ENCODE measurements at regions not wholly inside any gene's neighbourhood (a gene's known extent, or its start where the extent isn't known, plus 50 kb on each side); places are given as distances from the start of the nearest gene placed in this dataset.
"Not testable (repeated sequence)": the region's sequence is repeated elsewhere in the genome, so short reads cannot be mapped to it uniquely, and the experiment has no call there.

DNA sequence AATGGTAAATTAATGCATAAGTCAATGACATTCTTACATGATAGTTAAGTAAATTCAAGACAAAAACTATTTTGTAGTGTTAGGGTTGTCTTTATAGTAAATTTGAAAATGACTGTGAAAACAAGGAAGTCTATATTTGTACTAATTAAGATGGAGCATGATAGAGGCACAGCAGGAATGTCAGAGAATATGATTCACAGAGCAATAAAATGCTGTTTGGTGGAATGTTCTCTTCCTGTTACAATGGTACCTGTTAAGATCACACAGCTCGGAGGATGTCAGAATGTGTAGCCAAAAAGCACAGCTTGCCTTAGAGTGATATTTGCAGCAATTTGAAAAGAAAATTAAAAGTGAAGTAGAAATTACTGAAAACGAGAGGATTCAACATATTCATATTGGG lies 2339.7 kb upstream of the RAG2 start:
- Mint-ChIP-seq H3K4me1 (no peaks in the 10 kb centered on the region), H3K36me3 (no peaks in the 10 kb centered on the region), H3K27me3 (no peaks in the 10 kb centered on the region), H3K9me3 (peaks cover 3% of the 10 kb centered on the region), H3K27ac (no peak overlapping the region), H3K4me3 (no peak overlapping the region)
- no peak for ATAC-seq

DNA sequence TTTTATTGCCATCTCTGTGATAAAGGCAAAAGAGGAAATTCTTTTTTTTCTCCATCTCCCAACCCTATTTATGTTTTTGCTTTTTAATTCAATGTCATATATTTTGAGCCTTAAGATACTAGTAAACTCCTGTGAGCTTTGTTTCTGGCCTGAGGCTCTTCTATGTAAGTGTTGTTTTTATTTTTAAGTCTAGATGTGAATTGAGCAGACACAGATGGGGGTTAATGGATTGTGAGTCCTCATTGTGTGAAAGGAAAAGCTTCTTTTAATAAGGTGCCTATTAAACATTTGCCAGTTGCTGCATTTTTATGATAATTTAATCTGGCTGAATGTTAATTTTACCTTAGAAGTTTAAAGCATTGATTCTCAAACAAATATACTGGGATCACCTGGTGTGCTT lies 2337.9 kb upstream of the RAG2 start:
- Mint-ChIP-seq H3K36me3 (no peaks in the 10 kb centered on the region), H3K27me3 (no peaks in the 10 kb centered on the region), H3K9me3 (peaks cover 7% of the 10 kb centered on the region), H3K27ac (no peak overlapping the region), H3K4me1 (no peaks in the 10 kb centered on the region), H3K4me3 (no peak overlapping the region)
- ATAC-seq = no peak

DNA sequence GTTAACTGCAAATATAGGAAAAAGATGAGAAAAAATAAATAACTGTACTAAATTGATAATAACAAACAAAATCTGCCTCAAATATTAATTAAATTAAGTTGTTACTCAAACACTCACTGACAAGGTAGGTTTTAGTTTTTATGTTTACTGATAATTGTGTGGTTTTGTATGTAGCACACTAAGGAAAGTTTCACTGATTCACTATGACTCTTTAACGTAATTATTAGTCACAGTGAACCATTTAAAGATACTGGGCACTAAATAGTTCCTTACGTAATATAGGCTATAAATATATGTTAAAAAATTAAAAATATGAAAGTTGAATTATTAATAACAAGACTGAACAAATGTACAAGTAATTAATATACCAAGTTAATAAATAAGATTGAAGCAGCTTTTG lies 2330.0 kb upstream of the RAG2 start:
- ATAC-seq = no peak
- Mint-ChIP-seq H3K9me3 (peaks cover 8% of the 10 kb centered on the region), H3K4me1 (no peaks in the 10 kb centered on the region)

DNA sequence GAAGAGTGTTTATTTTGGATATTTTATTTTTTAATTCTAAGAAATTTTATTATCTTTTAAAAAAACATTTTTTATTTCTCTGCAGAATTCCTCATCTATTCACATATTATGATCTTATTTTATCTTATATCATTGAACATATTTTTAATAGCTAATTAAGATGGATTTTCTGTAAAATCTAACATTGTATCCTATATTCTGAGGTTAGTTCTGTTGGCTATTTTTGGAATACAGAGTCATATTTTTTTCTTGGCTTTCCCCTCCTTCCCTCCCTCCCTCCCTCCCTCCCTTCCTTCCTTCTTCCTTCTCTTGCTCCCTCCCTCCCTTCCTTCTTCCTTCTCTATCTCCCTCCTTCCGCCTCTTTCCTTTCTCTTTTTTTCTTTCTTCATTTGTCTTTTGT lies 2326.6 kb upstream of the RAG2 start:
- ATAC-seq = no peak
- Mint-ChIP-seq H3K4me1 (no peaks in the 10 kb centered on the region), H3K4me3 (no peak overlapping the region), H3K9me3 (peaks cover 6% of the 10 kb centered on the region), H3K27ac (no peak overlapping the region), H3K36me3 (no peaks in the 10 kb centered on the region), H3K27me3 (no peaks in the 10 kb centered on the region)

More for the DNA sequence above, 2330.0 kb upstream of the RAG2 start:
- Mint-ChIP-seq H3K36me3 (no peaks in the 10 kb centered on the region), H3K4me3 (no peak overlapping the region), H3K27ac (no peak overlapping the region), H3K27me3 (no peaks in the 10 kb centered on the region)

DNA sequence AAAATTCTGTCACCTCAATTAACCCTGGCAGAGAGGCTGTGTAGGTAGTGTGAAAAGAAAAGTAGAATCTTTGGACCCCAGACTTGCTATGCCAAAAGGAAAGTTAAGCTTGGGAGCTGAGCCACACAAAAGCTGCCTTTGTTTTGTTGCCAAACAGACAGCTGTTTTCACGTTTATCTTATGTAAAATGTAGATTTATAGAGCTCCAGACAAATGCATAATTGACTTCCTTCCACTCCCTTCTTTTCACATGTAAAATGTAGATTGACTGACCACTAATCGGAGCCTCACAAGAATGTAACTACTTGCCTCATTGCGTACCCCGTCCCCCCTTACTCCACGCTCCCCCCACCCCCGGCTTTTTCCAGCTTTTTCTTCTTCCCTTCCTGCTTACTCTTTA lies 2302.2 kb upstream of the RAG2 start:
- Mint-ChIP-seq H3K27ac (no peak overlapping the region), H3K9me3 (peaks cover 3% of the 10 kb centered on the region), H3K4me3 (no peak overlapping the region), H3K4me1 (no peaks in the 10 kb centered on the region), H3K27me3 (no peaks in the 10 kb centered on the region), H3K36me3 (no peaks in the 10 kb centered on the region)
- ATAC-seq = no peak

DNA sequence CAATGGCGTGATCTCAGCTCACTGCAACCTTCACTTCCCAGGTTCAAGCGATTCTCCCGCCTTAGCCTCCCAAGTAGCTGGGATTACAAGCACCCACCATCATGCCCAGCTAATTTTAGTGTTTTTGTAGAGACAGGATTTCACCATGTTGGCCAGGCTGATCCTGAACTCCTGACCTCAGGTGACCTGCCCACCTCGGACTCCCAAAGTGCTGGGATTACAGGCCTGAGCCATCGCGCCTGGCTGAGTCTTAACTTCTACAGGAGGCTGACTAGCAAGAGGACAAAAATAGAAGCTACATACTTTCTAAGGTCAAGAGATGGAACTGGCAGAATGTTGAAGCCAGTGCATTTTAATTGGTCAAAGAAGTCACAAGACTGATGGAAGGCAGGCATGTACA lies 2296.2 kb upstream of the RAG2 start:
- H3K36me3 Mint-ChIP-seq, H3K27ac Mint-ChIP-seq, H3K27me3 Mint-ChIP-seq, H3K9me3 Mint-ChIP-seq, H3K4me3 Mint-ChIP-seq, H3K4me1 Mint-ChIP-seq, ATAC-seq: not testable (repeated sequence)

DNA sequence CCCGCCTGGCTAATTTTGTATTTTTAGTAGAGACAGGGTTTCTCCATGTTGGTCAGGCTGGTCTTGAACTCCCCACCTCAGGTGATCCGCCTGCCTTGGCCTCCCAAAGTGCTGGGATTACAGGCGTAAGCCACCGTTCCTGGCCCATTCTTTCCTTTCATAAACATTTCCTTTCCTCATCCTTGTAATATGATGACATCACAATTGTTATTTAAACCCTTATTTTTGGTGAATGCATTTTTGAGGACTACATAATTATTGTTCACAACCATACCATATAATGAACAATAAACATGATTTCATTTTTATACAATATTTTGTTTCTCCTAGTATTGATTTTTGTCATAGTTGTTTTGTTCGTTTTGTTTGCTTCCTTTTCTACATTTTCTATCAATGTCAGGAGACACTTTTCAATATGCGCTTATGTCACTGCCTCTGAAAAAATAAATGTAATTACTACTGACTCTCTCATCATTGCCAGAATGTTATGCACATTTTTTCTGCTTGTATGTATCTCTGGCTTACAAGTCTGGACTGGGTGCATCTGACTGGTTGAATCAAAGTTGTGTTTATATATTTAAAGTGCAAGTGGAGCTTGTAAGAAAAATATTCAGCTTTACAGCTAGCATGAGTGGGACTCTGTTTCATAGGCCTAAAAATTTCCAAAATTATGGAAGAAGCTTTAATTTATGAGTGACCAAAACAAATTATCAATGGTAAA lies 2286.3 kb upstream of the RAG2 start:
- H3K9me3 Mint-ChIP-seq = peaks cover 6% of the 10 kb centered on the region
- no peak overlapping the region for H3K4me3 Mint-ChIP-seq
- no peaks in the 10 kb centered on the region for H3K27me3 Mint-ChIP-seq
- H3K27ac Mint-ChIP-seq = no peak overlapping the region
- ATAC-seq = no peak
- no peaks in the 10 kb centered on the region for H3K4me1 Mint-ChIP-seq
- no peaks in the 10 kb centered on the region for H3K36me3 Mint-ChIP-seq

DNA sequence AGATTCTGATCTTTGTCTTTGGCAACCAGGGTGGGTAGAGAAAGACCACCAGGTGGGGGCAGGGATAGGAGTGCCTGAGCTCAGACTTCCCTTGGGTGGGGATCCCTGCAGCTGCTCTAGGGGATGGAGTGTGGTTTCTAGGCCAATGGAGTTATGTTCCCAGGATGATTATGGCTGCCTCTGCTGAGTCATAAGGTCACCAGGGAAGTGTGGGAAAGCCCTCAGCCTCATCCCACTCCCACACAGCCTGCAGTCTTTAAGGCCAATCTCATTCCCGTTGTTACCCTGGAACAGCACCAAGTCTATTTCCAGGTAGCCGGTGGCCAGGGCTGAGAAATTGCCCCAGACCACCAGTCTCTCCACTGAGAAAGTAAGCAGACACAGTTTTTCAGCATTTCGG lies 2269.3 kb upstream of the RAG2 start:
- Mint-ChIP-seq H3K4me3 (no peak overlapping the region), H3K4me1 (no peaks in the 10 kb centered on the region), H3K27ac (no peak overlapping the region), H3K36me3 (no peaks in the 10 kb centered on the region), H3K27me3 (no peaks in the 10 kb centered on the region), H3K9me3 (peaks cover 9% of the 10 kb centered on the region)
- no peak for ATAC-seq

DNA sequence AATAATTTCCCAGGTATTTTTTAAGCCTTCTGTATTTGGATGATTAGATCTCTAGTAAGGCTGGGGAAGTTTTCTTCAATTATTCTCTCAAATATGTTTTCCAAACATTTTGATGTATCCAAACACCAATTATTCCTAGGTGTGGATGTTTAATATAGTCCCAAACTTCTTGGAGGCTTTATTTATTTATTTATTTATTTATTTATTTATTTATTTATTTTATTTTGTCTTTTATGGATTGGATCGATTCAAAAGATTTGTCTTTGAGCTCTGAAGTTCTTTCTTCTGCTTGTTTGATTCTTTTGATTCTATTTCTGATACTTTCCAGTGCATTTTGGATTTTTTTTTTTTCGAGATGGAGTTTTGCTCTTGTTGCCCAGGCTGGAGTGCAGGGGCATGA lies 2267.9 kb upstream of the RAG2 start:
- no peak overlapping the region for H3K27ac Mint-ChIP-seq
- H3K36me3 Mint-ChIP-seq = no peaks in the 10 kb centered on the region
- H3K4me3 Mint-ChIP-seq = no peak overlapping the region
- no peaks in the 10 kb centered on the region for H3K4me1 Mint-ChIP-seq
- peaks cover 13% of the 10 kb centered on the region for H3K9me3 Mint-ChIP-seq
- no peak for ATAC-seq
- H3K27me3 Mint-ChIP-seq = no peaks in the 10 kb centered on the region

DNA sequence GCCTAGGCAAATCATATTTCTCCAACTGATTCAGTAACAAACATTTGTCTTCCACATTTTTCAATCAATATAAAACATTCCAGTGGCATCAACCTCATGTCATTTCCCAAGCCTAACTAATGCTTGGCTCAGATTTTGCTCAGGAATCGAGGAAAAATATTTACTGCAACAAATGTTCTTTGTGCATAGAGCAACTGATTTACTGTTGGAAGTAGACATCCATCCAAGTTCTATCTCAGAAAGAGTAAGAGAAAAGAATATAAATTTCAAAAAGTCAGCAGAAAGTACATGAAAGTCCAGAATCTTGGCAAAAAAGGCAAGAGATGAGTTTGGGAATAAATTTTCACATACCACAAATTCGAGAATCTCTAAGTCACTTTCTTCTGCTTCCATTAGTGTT lies 2245.0 kb upstream of the RAG2 start:
- H3K4me1 Mint-ChIP-seq = no peaks in the 10 kb centered on the region
- no peaks in the 10 kb centered on the region for H3K36me3 Mint-ChIP-seq
- no peak overlapping the region for H3K4me3 Mint-ChIP-seq
- no peak overlapping the region for H3K27ac Mint-ChIP-seq
- no peaks in the 10 kb centered on the region for H3K27me3 Mint-ChIP-seq
- ATAC-seq = no peak
- peaks cover 12% of the 10 kb centered on the region for H3K9me3 Mint-ChIP-seq

DNA sequence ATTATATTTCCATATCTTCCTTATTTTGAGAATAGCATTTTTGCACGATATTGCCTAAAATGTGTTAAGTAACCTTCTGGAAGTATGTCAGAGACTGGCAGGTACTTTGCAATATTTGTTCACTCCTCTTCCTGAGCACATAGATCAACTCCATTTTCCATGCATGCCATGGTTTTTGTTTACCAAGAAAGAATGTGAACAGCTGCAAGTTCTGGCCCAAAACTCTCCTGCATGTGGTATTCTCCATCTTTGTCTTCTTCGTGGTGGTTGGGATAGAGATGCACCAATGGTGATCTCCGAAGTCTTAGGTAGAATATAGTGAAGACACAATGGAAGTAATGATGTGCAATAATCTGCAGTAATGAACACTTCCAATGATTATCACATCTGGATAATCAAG lies 2241.0 kb upstream of the RAG2 start:
- no peak for ATAC-seq
- Mint-ChIP-seq H3K27me3 (no peaks in the 10 kb centered on the region), H3K27ac (no peak overlapping the region), H3K36me3 (no peaks in the 10 kb centered on the region), H3K4me3 (no peak overlapping the region), H3K9me3 (peaks cover 3% of the 10 kb centered on the region), H3K4me1 (no peaks in the 10 kb centered on the region)

DNA sequence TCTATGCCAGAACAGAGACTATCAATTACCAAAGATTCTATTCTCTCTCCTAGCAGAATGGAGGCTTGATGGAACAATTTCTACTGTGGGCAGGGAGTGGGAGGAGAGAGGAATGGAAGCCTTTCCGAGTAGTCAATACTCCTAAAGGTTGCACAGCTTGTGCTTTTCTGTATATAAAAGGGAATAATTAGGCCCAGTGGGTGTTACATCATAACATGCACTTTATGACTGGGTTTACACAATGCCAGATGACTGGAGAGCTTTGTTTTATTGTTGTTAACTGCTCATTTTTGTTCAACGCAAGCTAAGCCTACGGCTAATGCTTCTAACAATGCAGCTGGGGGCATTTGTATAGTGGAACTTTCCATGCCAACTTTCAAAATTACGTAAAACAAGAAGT lies 2237.9 kb upstream of the RAG2 start:
- no peaks in the 10 kb centered on the region for H3K27me3 Mint-ChIP-seq

DNA sequence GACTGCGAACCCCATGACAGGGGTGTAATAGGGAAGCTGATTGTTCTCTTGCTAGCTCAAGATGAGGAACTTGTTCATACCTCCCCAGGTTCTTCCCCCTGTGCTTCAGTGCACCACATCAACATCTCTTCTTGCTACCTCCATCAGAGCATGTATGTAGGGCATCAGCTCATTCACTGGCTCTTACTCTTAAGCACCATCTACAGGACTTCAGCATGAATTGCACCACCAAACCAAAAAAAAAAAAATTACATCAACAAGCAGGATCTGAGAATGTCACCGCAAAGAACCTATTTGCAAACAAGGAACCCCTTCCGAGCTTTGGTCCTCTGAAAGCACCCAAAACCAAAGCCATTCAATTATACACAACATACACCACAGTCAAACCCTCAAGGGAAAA lies 2226.5 kb upstream of the RAG2 start:
- Mint-ChIP-seq H3K9me3 (peaks cover 15% of the 10 kb centered on the region), H3K4me3 (no peak overlapping the region), H3K36me3 (no peaks in the 10 kb centered on the region), H3K27me3 (no peaks in the 10 kb centered on the region), H3K4me1 (no peaks in the 10 kb centered on the region), H3K27ac (no peak overlapping the region)
- ATAC-seq = no peak

More for the DNA sequence above, 2237.9 kb upstream of the RAG2 start:
- Mint-ChIP-seq H3K27ac (no peak overlapping the region), H3K4me1 (no peaks in the 10 kb centered on the region), H3K4me3 (no peak overlapping the region), H3K9me3 (peaks cover 3% of the 10 kb centered on the region), H3K36me3 (no peaks in the 10 kb centered on the region)
- ATAC-seq = no peak

DNA sequence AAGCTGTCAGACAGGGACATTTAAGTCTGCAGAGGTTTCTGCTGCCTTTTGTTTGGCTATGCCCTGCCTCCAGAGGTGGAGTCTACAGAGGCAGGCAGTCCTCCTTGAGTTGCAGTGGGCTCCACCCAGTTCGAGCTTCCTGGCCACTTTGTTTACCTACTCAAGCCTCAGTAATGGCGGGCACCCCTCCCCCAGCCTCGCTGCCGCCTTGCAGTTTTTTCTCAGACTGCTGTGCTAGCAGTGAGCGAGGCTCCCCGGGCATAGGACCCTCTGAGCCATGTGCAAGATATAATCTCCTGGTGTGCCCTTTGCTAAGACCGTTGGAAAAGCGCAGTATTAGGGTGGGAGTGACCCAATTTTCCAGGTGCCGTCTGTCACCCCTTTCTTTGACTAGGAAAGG lies 2223.8 kb upstream of the RAG2 start:
- H3K27ac Mint-ChIP-seq, ATAC-seq, H3K4me3 Mint-ChIP-seq, H3K27me3 Mint-ChIP-seq, H3K4me1 Mint-ChIP-seq, H3K36me3 Mint-ChIP-seq: not testable (repeated sequence)
- peaks cover 11% of the 10 kb centered on the region for H3K9me3 Mint-ChIP-seq

DNA sequence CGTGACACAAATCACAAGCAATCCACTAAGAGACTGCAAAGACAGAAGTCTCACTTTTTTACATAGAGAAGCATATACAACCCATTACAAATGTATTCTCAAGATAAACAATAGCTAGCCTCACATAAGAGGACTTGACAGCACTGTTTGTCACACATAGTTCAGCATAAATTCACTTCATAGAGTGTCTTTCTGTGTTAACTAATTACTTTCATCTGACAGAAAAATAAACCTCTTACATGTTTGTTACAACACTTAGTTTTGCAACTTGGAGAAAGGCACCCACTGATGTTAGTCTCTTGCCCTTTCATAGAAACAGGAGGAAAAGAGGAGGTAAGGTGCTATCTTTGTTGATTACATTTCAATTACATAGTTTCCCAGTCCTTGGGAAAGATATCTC lies 2221.9 kb upstream of the RAG2 start:
- H3K36me3 Mint-ChIP-seq = no peaks in the 10 kb centered on the region
- H3K4me3 Mint-ChIP-seq = no peak overlapping the region
- H3K9me3 Mint-ChIP-seq = peaks cover 6% of the 10 kb centered on the region
- no peak for ATAC-seq
- no peak overlapping the region for H3K27ac Mint-ChIP-seq
- no peaks in the 10 kb centered on the region for H3K4me1 Mint-ChIP-seq
- no peaks in the 10 kb centered on the region for H3K27me3 Mint-ChIP-seq

DNA sequence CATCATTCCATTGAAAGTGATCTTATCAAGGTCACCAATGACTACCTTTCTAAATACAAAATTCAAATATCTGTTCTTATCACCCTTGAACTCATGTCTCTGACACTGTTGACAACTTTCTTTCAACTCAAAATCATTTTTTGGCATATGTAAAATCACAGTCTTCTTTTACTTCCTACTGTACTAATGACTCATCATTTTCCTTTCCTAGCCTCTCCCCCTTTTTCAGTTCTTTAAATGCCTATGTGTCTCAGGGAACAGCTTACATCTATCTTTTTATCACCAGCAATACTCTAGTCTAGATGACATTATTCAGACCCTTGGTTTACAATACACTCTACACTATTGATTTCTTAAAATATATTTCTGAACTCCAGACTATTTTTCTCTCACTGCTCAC lies 2220.7 kb upstream of the RAG2 start:
- H3K4me3 Mint-ChIP-seq = no peak overlapping the region
- no peaks in the 10 kb centered on the region for H3K4me1 Mint-ChIP-seq
- H3K36me3 Mint-ChIP-seq = no peaks in the 10 kb centered on the region
- no peak for ATAC-seq
- peaks cover 5% of the 10 kb centered on the region for H3K9me3 Mint-ChIP-seq
- H3K27ac Mint-ChIP-seq = no peak overlapping the region
- H3K27me3 Mint-ChIP-seq = no peaks in the 10 kb centered on the region

DNA sequence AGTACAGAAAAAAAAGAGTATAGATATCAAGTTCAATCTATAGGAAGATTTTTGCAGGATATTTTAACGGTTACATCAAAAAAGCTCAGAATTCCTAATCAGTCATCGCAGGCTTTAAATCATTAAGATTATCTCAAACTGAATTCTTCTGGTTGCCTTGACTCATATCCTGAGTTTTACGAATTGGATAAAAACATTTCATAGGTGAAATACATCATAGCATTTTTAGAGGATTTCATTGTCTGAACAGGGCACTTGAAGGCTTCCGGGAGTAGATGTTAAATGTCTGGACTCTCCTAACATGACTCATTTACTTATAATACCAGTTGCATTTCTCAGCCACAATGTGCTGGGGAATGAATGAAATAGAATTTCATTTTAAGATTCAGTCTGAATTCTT lies 2216.6 kb upstream of the RAG2 start:
- Mint-ChIP-seq H3K36me3 (no peaks in the 10 kb centered on the region), H3K4me1 (no peaks in the 10 kb centered on the region), H3K4me3 (no peak overlapping the region), H3K27ac (no peak overlapping the region), H3K27me3 (no peaks in the 10 kb centered on the region), H3K9me3 (peaks cover 8% of the 10 kb centered on the region)
- no peak for ATAC-seq

Data from stimulated activated memory B cell treated with anti-CD40 and anti-IgM and Interleukin-4, amounts not matched to agents 10 μg/mL and 1 μg/mL and 100 μg/mL, for 72 hours (primary cell).